Panc1 (cell line): ENCODE measurements at regions not wholly inside any gene's neighbourhood (a gene's known extent, or its start where the extent isn't known, plus 50 kb on each side); places are given as distances from the start of the nearest gene placed in this dataset.

ENCODE experiments used
- ATAC-seq: fragments of 200-7000 bp; cut with Tn5 transposase; 2 replicates; pipeline ENCODE4 v1.9.1; 2020; ENCODE audit warnings: mild to moderate bottlenecking, moderate library complexity
- BruUV-seq: library from RNA; stranded (reverse); fragments of 400-500 nt; replicated peaks from 2 replicates; lab custom pipeline; 2021; lab: Mats Ljungman, UMichigan
- CTCF ChIA-PET: fragments of 300-600 bp; sonication (Branson Sonifier 250); formaldehyde crosslinking; loops from one replicate; lab custom pipeline; 2022; ENCODE audit warnings: antibody characterized with exemption; lab: Charles Lee
- POLR2A ChIA-PET: fragments of 300-600 bp; sonication (Branson Sonifier 250); formaldehyde crosslinking; loops from one replicate; lab custom pipeline; 2022; ENCODE audit warnings: antibody characterized with exemption; lab: Charles Lee
- DNase-seq: peaks from one replicate; pipeline ENCODE4 v3.0.0-alpha.2; 2010; ENCODE audit warnings: low read depth, low spot score
- H3K27ac ChIP-seq: 2 replicates; pipeline ENCODE4 v1.5.1; 2011; ENCODE audit warnings: mild to moderate bottlenecking, low read length, inconsistent platforms
- H3K27me3 ChIP-seq: fragments of 200-500 bp; sonication (Bioruptor generic); 2 replicates; pipeline ENCODE4 v1.6.0; 2014; ENCODE audit warnings: low read length, inconsistent platforms; ENCODE audit not compliant: control insufficient read depth, insufficient read depth
- H3K36me3 ChIP-seq: fragments of 200-500 bp; sonication (Bioruptor generic); 2 replicates; pipeline ENCODE4 v1.5.1; 2014; ENCODE audit warnings: inconsistent platforms, mild to moderate bottlenecking, low read length, moderate library complexity; ENCODE audit not compliant: control insufficient read depth, insufficient read depth
- H3K4me1 ChIP-seq: 2 replicates; pipeline ENCODE4 v1.5.1; 2011; ENCODE audit warnings: inconsistent platforms, mild to moderate bottlenecking, low read length, moderate library complexity; ENCODE audit not compliant: control insufficient read depth, insufficient read depth
- H3K4me3 ChIP-seq, 2 experiments: 2 replicates each; pipeline ENCODE4 v1.5.1; 2011 to 2012; ENCODE audit warnings: low read depth in 2 of 2, low read length in 2 of 2, mild to moderate bottlenecking in 2 of 2, inconsistent platforms in 1 of 2, moderate library complexity in 1 of 2
- H3K9me3 ChIP-seq: fragments of 200-500 bp; sonication (Bioruptor generic); 2 replicates; pipeline ENCODE4 v1.5.1; 2014; ENCODE audit warnings: low read depth, mild to moderate bottlenecking, inconsistent platforms, low read length, moderate library complexity; ENCODE audit not compliant: control insufficient read depth, insufficient read depth
- CTCF ChIP-seq: fragments of 450-650 bp; IDR thresholded peaks from 2 replicates; pipeline ENCODE4 v1.5.1; 2017; ENCODE audit warnings: mild to moderate bottlenecking
- POLR2AphosphoS5 ChIP-seq: IDR thresholded peaks from 2 replicates; pipeline ENCODE4 v1.6.1; 2012; ENCODE audit warnings: mild to moderate bottlenecking, low read depth, low read length, moderate library complexity
- REST ChIP-seq, 2 experiments: IDR thresholded peaks; 2 replicates each; pipeline ENCODE4 v1.6.1; 2011 to 2012; ENCODE audit warnings: low read depth in 2 of 2, control low read depth in 1 of 2, low read length in 1 of 2, mild to moderate bottlenecking in 1 of 2, moderate library complexity in 1 of 2; ENCODE audit not compliant: insufficient read depth in 1 of 2
- SIN3A ChIP-seq: IDR thresholded peaks from 2 replicates; pipeline ENCODE4 v1.6.1; 2012; ENCODE audit warnings: low read depth, mild to moderate bottlenecking, low read length, moderate library complexity, borderline replicate concordance; ENCODE audit not compliant: insufficient read depth
- TCF7L2 ChIP-seq: IDR thresholded peaks from 2 replicates; pipeline ENCODE4 v1.6.1; 2011; ENCODE audit warnings: mild to moderate bottlenecking, low read depth, low read length, inconsistent platforms
- in situ Hi-C: cut with HindIII; loops from 2 replicates; pipeline ENCODE4 v1.10.0; 2016; ENCODE audit warnings: low sequenced_read_pairs, low pct_unique_long_range_greater_than_20kb
- intact Hi-C: fragments of 100-400 bp; cut with micrococcal nuclease; formaldehyde crosslinking; loops from one replicate; pipeline ENCODE4 v1.10.0; 2022; ENCODE audit not compliant: unreplicated experiment

- H3K36me3 ChIP-seq = no peaks in the 10 kb centered on the region
- TF ChIP-seq TCF7L2 (no peak), POLR2AphosphoS5 (no peak), CTCF (no peak), REST (IDR thresholded peaks at IDR 0.05; ENCODE audit: insufficient read depth in 1 of 2, low read depth in 2 of 2, low read length in 1 of 2) (no peak), SIN3A (no peak)
- peak overlapping the region in 1 of 2 experiments; percentile 37; a peak in 2 of 4 replicates for H3K4me3 ChIP-seq
- BruUV-seq = no TSS peak
- ATAC-seq (no peak), DNase-seq (no peak)
- H3K27me3 ChIP-seq = no peaks in the 10 kb centered on the region
- no peaks in the 10 kb centered on the region for H3K9me3 ChIP-seq
- H3K4me1 ChIP-seq = peaks cover 53% of the 10 kb centered on the region
- in situ Hi-C loops = no loop called here
- intact Hi-C loops = no loop called here
- ChIA-PET POLR2A (no interaction called here), CTCF (no interaction called here)
- peak overlapping the region; percentile 18 for H3K27ac ChIP-seq
These were observed 97.4 kb upstream of the DST start for GRCh38 chr6:56739836-56740815.

- Histone ChIP-seq H3K4me1 (peaks cover 48% of the 10 kb centered on the region), H3K9me3 (no peaks in the 10 kb centered on the region), H3K27me3 (no peaks in the 10 kb centered on the region), H3K27ac (peak overlapping the region; percentile 41; the same call in 1 of the 2 replicates), H3K4me3 (no peak overlapping the region), H3K36me3 (no peaks in the 10 kb centered on the region)
- ChIA-PET POLR2A (no interaction called here), CTCF (no interaction called here)
- intact Hi-C loops (no loop called here), in situ Hi-C loops (no loop called here)
- DNase-seq (no peak), ATAC-seq (no peak)
- TF ChIP-seq REST (IDR thresholded peaks at IDR 0.05; ENCODE audit: insufficient read depth in 1 of 2, low read depth in 2 of 2, low read length in 1 of 2) = no peak
- 0 out of 2 replicates have a peak, but pooled peaks have one; percentile 8 for TF ChIP-seq CTCF
- no peak for TF ChIP-seq POLR2AphosphoS5
- no peak for TF ChIP-seq SIN3A
- no peak for TF ChIP-seq TCF7L2
- BruUV-seq = no TSS peak
These were observed 94.1 kb upstream of the DST start for GRCh38 chr6:56736804-56737203.
